ENCODE measurements at regions not wholly inside any gene's neighbourhood (a gene's known extent, or its start where the extent isn't known, plus 50 kb on each side); places are given as distances from the start of the nearest gene placed in this dataset.
"Not testable (repeated sequence)": the region's sequence is repeated elsewhere in the genome, so short reads cannot be mapped to it uniquely, and the experiment has no call there.

DNA sequence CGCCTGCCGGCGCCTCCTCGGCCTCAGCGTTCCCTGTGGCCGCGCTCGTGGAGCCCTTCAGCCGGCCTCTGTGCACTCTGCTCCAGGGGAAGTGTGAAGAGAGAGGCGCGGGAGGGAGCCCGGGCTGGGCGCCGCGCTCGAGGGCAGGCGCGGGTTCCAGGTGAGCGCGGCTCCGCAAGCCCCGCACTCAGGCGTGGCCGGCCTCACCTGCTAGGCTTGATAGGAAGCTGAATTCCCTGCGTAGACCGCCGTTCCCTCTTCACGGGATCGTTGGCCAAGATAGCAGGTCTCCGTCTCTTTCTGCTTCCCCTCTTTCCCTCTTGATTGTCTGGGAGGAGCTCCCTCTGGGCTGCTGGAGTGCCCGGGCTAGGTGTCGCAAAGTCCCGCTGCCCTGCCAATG lies 89.7 kb downstream of the ASCL4 start:
- POLR2A ChIA-PET = no interaction called here
- no peaks in the 10 kb centered on the region for H4K20me1 ChIP-seq (ENCODE audit: insufficient read depth, low read length)
- no peaks in the 10 kb centered on the region for H3K79me2 ChIP-seq (ENCODE audit: insufficient read depth, low read depth, low read length)
- CTCF ChIA-PET (ENCODE audit: unreplicated experiment) = no interaction called here
- intact Hi-C loops (cut with micrococcal nuclease; ENCODE audit: unreplicated experiment) = no loop called here
- H3K36me3 ChIP-seq (ENCODE audit: insufficient read depth, low read length) = no peaks in the 10 kb centered on the region
- no peak overlapping the region for H3K27ac ChIP-seq (ENCODE audit: low read depth, low read length, poor library complexity, severe bottlenecking)
- H3K9me3 ChIP-seq (ENCODE audit: low read length) = no peaks in the 10 kb centered on the region
- no peaks in the 10 kb centered on the region for H3K4me1 ChIP-seq (ENCODE audit: insufficient read depth, low read length, poor library complexity, severe bottlenecking)
- DNase-seq (ENCODE audit: low spot score) = no peak
- no TSS peak for BruUV-seq (replicated peaks)
- no peak for TF ChIP-seq CTCF (conservative IDR thresholded peaks at IDR 0.05; ENCODE audit: low read length)
- no peak for TF ChIP-seq EZH2phosphoT487 (IDR thresholded peaks at IDR 0.05; ENCODE audit: borderline replicate concordance, low read depth, low read length)
- H3K4me3 ChIP-seq (ENCODE audit: low read depth, low read length, poor library complexity, severe bottlenecking) = no peak overlapping the region
- H3K9me2 ChIP-seq (ENCODE audit: insufficient read depth, low read length) = no peaks in the 10 kb centered on the region
- H2AFZ ChIP-seq (ENCODE audit: low read length) = no peak overlapping the region
- no peak overlapping the region for H3K4me2 ChIP-seq (ENCODE audit: low read length)

GRCh38 chr12:107864727-107865126 lies 90.2 kb downstream of the ASCL4 start:
- intact Hi-C loops (cut with micrococcal nuclease; ENCODE audit: unreplicated experiment); H3K4me2 ChIP-seq (ENCODE audit: low read length); DNase-seq (ENCODE audit: low spot score); H3K4me3 ChIP-seq (ENCODE audit: low read depth, low read length, poor library complexity, severe bottlenecking); H3K9me3 ChIP-seq (ENCODE audit: low read length); H4K20me1 ChIP-seq (ENCODE audit: insufficient read depth, low read length); H3K36me3 ChIP-seq (ENCODE audit: insufficient read depth, low read length); BruUV-seq (replicated peaks); H3K79me2 ChIP-seq (ENCODE audit: insufficient read depth, low read depth, low read length); H3K27ac ChIP-seq (ENCODE audit: low read depth, low read length, poor library complexity, severe bottlenecking); H3K9me2 ChIP-seq (ENCODE audit: insufficient read depth, low read length); POLR2A ChIA-PET; H3K4me1 ChIP-seq (ENCODE audit: insufficient read depth, low read length, poor library complexity, severe bottlenecking); H2AFZ ChIP-seq (ENCODE audit: low read length); CTCF ChIA-PET (ENCODE audit: unreplicated experiment): not testable (repeated sequence)

DNA sequence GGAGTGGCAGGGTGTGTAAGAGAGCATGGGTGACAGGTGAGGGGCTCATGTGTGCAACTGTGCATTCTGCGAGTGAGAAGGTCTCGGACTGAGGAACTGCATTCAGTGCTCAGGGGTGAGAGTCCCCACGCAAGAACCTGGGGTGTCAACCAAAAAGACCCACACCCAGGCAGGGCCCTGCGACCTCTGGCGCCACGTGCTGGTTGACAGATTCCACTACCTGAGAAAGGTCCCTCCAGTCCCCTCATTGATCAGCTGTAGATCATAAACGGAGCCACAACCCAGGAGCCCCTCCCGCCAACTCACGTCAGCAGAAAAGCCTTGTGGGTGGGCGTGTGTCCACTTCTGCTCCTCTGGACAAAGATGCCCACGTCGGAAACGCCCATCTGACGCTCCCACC lies 98.7 kb downstream of the ASCL4 start:
- Histone ChIP-seq H3K27ac (ENCODE audit: low read depth, low read length, poor library complexity, severe bottlenecking) (no peak overlapping the region), H2AFZ (ENCODE audit: low read length) (no peak overlapping the region), H3K4me3 (ENCODE audit: low read depth, low read length, poor library complexity, severe bottlenecking) (no peak overlapping the region), H3K79me2 (ENCODE audit: insufficient read depth, low read depth, low read length) (no peaks in the 10 kb centered on the region), H3K4me2 (ENCODE audit: low read length) (no peak overlapping the region), H3K36me3 (ENCODE audit: insufficient read depth, low read length) (no peaks in the 10 kb centered on the region), H4K20me1 (ENCODE audit: insufficient read depth, low read length) (no peaks in the 10 kb centered on the region), H3K4me1 (ENCODE audit: insufficient read depth, low read length, poor library complexity, severe bottlenecking) (no peaks in the 10 kb centered on the region), H3K9me2 (ENCODE audit: insufficient read depth, low read length) (no peaks in the 10 kb centered on the region), H3K9me3 (ENCODE audit: low read length) (no peaks in the 10 kb centered on the region)
- no peak for DNase-seq (ENCODE audit: low spot score)
- intact Hi-C loops (cut with micrococcal nuclease; ENCODE audit: unreplicated experiment) = no loop called here
- no TSS peak for BruUV-seq (replicated peaks)
- TF ChIP-seq EZH2phosphoT487 (IDR thresholded peaks at IDR 0.05; ENCODE audit: borderline replicate concordance, low read depth, low read length) (no peak), CTCF (conservative IDR thresholded peaks at IDR 0.05; ENCODE audit: low read length) (no peak)
- CTCF ChIA-PET (ENCODE audit: unreplicated experiment) = no interaction called here
- POLR2A ChIA-PET = no interaction called here
